ENCODE measurements at regions not wholly inside any gene's neighbourhood (a gene's known extent, or its start where the extent isn't known, plus 50 kb on each side); places are given as distances from the start of the nearest gene placed in this dataset.
"Not testable (repeated sequence)": the region's sequence is repeated elsewhere in the genome, so short reads cannot be mapped to it uniquely, and the experiment has no call there.

DNA sequence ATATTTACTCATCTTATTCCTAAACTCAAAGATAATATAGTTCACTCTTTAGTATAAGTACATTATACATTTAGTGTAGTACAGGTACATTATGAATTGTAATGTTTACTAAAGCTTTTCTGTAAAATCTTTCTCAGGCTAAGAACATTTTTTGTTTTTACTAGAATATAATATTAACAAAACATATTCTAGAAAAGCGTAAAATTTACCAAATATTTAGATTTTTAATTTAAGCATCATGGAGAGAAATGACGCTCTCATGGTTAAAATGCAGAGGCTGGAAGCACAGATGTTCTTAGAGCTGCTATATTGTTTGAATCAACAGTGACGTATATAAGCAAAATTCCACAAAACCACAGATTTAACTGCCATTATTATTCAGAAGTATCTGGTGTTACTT lies 54.7 kb upstream of the NBPF15 start:
- not testable (repeated sequence) for H3K27ac ChIP-seq

DNA sequence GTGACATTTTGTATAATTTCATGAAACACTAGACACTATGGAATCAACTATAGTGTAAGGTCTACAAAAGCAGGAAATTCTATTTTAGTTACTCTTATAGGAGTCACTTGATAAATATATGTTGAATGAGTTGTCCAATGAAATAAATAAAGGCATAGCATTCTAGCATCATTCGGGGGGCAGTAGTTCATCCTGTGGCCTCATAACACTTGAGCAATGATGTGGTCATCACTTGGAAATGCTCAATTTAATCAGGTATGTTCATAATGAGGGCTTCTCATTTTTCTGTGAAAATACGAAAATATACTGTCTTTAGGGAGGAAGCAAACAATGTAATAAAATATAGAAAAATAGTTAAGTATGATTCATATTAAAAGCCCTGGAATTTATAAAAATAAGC lies 55.4 kb upstream of the NBPF15 start:
- H3K27ac ChIP-seq, result not testable (repeated sequence)

DNA sequence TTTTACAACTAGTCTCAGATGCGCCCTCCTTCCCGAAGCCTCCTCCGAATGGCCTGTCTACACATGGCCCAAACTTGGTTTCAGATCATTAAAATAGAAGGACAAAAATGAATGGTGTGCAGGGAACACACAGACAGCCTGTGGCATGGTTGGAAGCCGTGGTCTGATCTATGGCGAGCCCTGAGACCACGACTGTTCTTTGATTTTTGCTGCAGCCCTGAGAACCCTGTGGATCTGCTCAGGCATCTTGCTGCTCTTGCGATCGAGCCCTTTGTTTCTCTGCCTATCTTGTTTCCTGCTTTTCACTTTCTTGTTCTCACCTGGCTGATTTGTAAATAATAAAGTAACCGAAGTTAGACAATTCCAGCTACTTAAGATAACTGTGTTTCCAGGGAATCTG lies 57.0 kb upstream of the NBPF15 start:
- not testable (repeated sequence) for H3K27ac ChIP-seq

DNA sequence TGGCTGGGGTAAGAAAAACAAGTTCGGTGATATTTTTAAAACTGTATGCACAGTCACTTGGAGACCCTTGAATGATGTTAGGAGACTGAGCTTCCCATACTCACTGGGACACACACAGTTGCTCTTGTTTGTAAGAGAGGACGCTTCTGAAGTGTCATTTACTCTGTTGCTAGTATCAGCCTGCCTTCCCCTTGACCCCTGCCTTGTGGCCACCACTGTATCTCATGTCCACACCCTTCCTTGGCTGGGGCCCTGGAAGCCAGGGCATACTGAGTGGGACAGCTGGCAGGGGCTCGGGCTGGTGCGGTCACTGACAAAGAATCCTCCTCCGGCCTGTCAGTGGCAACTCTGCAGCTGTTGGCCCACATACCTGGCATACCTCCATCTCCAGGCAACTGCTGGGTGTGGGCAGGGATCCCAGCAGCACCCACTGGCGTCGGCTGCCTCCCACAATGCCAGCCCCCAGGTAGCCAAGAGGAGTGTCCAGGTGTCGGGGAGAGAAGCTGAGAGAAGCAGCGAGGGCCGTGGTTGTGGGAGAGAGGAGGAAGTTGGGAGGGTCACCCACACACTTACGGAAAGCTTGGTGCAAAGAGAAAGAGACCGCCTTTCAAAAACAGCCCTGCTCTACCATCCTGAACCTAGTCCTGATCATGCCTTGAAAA lies 58.2 kb upstream of the NBPF15 start:
- not testable (repeated sequence) for H3K27ac ChIP-seq

DNA sequence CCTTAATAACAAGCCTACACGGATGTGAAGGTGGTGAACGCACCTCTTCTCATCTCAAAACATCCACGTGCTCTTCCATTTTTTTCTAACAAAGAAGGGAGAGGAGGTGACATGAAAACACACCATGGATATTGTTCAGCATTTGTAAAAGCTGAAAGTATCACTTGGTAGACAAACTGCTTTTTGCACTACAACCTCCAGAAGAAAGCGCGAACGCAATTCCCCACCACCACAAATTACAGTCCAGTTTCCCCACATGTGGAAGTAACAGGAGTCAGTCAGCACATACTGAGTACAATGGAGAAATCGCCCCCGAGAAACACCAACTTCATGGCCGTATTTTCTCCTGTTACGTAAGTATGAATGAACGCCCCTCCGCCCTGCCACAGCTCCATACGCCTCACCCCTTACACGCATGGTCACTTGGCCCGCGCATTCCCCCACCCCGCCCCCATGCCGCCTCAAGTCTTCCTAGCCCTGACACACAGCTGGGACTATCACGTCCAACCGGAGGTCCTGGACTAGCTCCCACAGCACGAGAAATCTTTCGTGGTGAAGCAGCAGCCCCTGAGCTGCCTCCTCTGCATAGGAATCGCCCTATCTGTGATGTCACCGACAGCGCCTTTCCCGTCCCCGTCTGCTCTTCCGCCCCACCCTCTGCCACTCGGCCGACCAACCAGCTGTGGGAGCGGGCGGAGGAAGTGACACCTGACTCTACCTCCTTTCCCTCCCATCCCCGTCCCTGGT lies 62.4 kb upstream of the NBPF15 start:
- peak overlapping the region; percentile 98 for H3K27ac ChIP-seq

DNA sequence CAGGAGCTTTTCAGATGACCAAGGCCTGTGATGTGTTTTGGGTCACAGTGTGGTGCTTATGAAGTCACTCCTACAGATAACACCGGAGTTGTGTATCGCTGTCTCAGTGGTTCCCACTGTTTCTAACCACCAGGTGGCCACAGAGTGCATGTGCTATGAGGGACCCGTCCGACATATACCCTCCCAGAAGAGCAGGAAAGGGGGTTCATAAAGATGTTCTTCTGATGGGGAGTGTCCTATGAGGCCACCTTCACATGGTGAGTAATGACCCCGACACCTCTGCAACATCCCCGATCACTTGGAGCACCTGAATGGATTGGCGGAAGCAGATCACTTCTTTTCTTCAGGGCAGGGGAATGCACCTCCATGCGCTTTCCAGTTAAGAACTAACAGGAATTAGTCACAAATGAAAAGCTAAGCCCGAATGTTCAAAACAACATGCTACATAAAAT lies 60.5 kb upstream of the PPIAL4F start:
- not testable (repeated sequence) for H3K27ac ChIP-seq

DNA sequence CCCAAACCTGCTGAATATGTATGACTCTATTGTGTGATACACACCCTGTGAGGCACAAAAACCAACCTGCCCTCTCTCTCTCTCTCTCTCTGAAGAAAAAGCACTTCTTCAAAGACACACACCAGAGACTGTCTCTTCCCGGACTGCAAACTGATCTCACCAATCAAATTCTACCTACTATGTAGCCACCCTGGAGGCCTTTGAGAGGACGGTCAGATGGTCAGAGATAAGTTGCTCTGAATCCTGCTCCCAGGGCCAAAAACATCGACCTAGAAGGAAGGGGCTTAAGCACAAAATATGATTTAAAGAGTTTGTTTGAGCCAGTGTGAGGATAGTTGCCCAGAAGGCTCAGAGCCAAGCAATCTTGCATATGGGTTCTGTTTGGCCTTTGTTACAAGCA lies 59.2 kb upstream of the PPIAL4F start:
- not testable (repeated sequence) for H3K27ac ChIP-seq

More for the DNA sequence above, 60.5 kb upstream of the PPIAL4F start:
- TF ChIP-seq, protein P1, sequence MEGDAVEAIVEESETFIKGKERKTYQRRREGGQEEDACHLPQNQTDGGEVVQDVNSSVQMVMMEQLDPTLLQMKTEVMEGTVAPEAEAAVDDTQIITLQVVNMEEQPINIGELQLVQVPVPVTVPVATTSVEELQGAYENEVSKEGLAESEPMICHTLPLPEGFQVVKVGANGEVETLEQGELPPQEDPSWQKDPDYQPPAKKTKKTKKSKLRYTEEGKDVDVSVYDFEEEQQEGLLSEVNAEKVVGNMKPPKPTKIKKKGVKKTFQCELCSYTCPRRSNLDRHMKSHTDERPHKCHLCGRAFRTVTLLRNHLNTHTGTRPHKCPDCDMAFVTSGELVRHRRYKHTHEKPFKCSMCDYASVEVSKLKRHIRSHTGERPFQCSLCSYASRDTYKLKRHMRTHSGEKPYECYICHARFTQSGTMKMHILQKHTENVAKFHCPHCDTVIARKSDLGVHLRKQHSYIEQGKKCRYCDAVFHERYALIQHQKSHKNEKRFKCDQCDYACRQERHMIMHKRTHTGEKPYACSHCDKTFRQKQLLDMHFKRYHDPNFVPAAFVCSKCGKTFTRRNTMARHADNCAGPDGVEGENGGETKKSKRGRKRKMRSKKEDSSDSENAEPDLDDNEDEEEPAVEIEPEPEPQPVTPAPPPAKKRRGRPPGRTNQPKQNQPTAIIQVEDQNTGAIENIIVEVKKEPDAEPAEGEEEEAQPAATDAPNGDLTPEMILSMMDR (conservative IDR thresholded peaks at IDR 0.05), result peak; percentile 76

DNA sequence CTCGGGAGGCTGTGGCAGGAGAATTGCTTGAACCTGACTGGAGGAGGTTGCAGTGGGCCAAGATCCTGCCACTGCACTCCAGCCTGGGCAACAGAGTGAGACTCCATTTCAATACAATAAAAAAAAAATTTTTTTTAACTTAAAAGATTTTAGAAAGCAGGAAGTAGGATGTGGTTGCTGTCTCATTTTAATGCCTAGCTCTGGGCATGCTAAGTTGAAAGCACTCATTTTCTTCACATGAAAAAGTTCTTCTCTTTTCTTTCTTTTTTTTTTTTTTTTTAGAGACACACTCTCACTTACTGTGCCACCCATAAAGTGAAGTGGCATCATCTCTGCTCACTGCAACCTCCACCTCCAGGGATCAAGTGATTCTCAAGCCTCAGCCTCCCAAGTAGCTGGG lies 58.4 kb upstream of the PPIAL4F start:
- not testable (repeated sequence) for H3K27ac ChIP-seq

DNA sequence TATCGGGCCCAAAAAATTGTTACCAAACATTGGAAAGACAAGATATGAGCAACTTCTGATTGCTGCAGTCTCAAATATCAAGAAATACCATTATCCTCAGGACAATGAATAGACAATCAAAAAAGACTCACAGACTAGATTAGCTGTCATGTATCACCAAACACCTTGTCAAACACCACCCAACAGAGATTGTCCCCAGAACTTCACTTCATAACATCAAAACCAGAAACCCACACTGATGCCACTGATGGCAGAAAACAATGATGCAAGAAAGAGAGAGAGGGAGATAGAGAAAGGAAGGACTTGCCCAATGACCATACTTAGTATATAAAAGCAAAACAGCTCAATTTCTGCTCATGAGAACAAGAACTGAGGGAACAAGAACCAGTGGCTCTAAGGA lies 56.0 kb upstream of the PPIAL4F start:
- not testable (repeated sequence) for H3K27ac ChIP-seq

DNA sequence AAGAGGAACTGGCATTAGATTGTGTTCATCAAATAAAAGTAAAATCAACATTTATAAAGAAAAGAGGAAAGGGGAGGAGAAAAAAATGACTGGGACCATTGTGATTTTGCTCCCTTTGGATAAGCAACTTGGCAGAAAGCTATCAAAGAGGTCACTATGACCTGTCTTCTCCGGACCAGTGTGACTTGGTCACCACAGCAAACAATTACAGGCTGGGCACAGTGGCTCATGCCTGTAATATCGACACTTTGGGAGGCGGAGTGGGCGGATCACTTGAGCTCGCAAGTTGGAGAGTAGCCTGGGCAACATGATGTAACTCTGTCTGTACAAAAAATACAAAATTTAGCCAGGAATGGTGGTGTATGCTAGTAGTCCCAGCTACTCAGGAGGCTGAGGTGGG lies 55.5 kb upstream of the PPIAL4F start:
- H3K27ac ChIP-seq, result not testable (repeated sequence)

DNA sequence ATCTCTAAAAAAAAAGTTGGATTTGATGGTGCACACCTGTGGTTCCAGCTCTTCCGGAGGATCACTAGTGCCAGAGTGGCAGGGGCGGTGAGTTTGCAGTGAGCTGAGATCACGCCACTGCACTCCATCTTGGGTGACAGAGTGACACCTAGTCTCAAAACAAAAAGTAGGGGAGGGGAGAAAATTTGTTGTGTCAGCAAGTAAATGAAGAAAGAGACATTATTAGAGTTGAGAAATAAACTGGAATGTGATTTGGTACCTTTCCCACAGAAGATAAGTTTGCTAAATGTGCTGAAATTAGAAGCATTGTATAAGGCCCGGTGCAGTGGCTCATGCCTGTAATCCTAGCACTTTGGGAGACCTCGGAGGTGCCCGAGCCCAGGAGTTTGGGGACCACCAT lies 54.0 kb upstream of the PPIAL4F start:
- not testable (repeated sequence) for H3K27ac ChIP-seq

DNA sequence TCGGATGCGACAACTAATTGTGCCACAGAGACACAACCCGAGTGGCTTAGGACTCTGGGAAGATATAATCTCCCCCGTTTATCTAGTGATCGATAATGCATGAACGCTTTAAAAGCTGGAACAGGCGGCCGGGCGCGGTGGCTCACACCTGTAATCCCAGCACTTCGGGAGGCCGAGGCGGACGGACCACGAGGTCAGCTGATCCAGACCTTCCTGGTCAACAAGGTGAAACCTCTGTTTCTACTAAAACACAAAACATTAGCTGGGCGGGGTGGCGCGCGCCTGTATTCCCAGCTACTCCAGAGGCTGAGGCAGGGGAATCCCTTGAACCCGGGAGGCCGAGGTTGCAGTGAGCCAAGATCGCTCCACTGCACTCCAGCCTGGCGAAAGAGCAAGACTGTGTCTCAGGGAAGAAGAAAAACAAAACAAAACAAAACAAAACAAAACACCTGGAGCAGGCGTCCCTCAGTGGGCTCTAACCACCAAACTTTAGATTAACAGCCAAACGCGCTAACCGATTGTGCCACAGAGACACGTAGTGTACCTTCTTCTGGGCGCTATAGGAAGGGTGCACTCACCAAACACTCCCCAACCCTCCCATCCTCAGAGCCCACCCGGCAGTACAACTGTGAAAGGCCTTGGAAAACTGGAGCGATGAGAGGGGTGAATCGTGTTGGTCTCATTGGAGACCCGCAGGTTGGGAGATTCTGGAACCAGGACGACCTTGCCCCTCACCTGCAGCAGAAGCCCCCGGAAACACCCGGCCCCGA lies 53.3 kb upstream of the PPIAL4F start:
- not testable (repeated sequence) for H3K27ac ChIP-seq

Measured in C4-2B (cell line).